GM10266 (cell line): ENCODE measurements at regions not wholly inside any gene's neighbourhood (a gene's known extent, or its start where the extent isn't known, plus 50 kb on each side); places are given as distances from the start of the nearest gene placed in this dataset.
"Not testable (repeated sequence)": the region's sequence is repeated elsewhere in the genome, so short reads cannot be mapped to it uniquely, and the experiment has no call there.

ENCODE experiments used
- DNase-seq: peaks from one replicate; pipeline ENCODE4 v3.0.0; 2012; ENCODE audit errors: extremely low spot score
- CTCF ChIP-seq: IDR thresholded peaks from 2 replicates; pipeline ENCODE4 v1.5.1; 2012; ENCODE audit warnings: mild to moderate bottlenecking, low read depth; ENCODE audit not compliant: control insufficient read depth, insufficient read depth; ENCODE audit errors: missing control alignments

GRCh38 chr1:200486634-200487033, 76.8 kb upstream of the ZNF281 start:
- no peak for DNase-seq

DNA sequence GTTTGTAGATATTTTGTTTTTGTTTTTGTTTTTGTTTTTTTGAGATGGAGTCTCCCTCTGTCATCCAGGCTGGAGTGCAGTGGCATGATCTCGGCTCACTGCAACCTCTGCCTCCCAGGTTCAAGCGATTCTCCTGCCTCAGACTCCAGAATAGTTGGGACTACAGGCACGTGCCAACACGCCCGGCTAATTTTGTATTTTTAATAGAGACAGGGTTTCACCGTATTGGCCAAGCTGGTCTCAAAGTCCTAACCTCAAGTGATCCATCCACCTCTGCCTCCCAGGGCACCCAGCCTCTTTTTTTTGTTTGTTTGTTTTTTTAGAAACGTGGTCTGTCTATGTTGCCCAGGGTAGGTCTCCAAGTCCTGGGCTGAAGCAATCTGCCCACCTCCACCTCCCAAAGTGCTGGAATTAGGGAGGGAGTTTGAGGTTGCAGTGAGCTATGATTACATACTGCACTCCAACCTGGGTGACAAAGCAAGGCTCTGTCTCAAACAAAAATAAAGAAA, 74.7 kb upstream of the ZNF281 start:
- not testable (repeated sequence) for DNase-seq

More at GRCh38 chr1:200486634-200487033, 76.8 kb upstream of the ZNF281 start:
- no peak for TF ChIP-seq CTCF

DNA sequence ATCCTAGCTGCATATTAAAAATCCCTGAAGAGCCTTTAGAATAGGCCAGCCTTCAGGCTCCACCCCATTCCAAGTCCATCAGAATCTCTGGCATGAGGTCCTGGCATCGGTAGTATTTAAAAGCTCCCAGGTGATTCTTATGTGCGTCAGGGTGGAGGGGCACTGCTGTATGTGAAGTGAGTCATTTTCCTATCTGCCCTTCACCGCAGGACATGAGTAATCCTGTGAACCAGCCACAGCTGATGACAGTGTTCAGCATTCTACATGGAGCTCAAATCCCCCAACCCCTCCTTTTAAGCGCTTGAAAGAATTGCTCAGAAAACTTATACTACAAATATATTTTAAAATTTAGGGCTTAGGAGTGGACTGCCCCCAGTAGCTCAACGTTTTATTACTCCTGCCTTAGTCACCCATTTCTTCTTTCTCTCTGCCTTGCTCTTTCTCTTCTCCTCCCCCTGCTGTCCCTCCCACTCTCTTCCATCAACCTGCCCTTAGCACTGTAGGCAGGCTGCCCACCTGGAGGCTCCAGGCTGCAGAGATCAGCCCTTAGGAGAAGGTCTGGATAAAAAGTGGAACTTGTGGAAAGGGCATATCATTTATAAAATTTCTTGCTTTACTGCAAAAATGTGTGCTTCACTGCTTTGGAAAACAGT, 73.8 kb upstream of the ZNF281 start:
- peak; percentile 73 for DNase-seq
- no peak for TF ChIP-seq CTCF

- no peak for DNase-seq
These were observed 71.1 kb upstream of the ZNF281 start for GRCh38 chr1:200480964-200481363.

DNA sequence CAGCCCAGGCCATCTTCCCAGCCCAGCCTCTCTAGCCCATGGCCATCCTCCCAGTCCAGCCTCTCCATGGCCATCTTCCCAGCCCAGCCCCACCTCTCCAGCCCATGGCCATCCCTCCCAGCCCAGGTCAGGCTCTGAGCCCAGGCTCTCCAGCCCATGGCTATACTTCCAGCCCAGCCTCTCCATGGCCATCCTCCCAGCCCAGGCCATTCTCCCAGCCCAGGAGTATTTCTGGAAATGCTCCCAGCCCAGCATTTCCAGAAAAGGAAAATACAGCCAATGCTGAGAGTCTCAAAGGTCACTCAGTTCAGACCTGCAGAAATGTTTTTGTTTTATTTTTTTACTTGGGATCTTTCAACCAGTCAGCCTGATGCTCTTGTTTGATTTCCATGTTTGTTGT, 70.0 kb upstream of the ZNF281 start:
- DNase-seq, result no peak
- TF ChIP-seq CTCF, result no peak

More at GRCh38 chr1:200480964-200481363, 71.1 kb upstream of the ZNF281 start:
- TF ChIP-seq CTCF, result no peak

- no peak for DNase-seq
- TF ChIP-seq CTCF, result no peak
These were observed 69.2 kb upstream of the ZNF281 start for GRCh38 chr1:200478945-200479558.

DNA sequence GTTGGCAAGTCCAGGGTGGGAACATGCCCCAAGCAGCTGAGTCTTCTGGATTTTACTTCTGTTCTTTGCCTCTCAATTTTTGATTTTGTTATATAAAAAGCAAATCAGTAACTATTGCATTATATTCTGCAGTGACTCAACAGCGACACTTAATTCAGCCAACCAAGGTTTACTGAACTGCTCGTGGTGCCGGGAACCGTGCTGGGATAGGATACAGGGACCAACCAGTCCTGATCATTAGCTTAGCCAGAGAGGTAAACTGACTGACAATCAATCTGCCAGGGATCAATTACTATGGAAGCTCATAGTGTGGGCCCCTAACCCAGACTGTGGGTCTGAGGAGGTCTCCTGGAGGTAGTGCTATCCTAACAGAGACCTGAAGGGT, 68.4 kb upstream of the ZNF281 start:
- TF ChIP-seq CTCF, result no peak
- no peak for DNase-seq

DNA sequence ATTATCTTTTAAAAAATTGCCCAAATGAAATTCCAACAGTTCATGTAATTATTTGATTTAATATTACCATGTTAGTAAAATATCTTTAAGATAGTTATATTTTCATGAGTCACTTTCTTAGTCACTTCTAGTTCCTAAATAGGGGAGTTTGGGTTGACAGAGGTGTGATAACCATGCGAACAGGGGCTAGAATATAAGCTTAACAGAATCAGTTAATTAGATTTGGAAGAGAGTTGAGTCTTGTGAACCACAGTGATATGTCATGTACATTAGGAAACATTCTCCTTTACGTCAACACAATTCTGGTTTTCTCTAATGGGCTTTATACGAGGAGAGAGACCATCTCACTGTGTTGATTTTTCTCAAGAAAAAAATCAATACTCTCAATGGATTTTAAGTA, 64.8 kb upstream of the ZNF281 start:
- DNase-seq, result no peak
- TF ChIP-seq CTCF, result no peak
